BJ (cell line): ENCODE measurements at regions not wholly inside any gene's neighbourhood (a gene's known extent, or its start where the extent isn't known, plus 50 kb on each side); places are given as distances from the start of the nearest gene placed in this dataset.

Source experiments
- CTCF ChIA-PET: fragments of 350-600 bp; formaldehyde crosslinking; extraction: SDS; loops from one replicate; lab custom pipeline; 2021; ENCODE audit warnings: antibody characterized with exemption, inconsistent platforms; lab: Yijun Ruan, JAX
- POLR2A ChIA-PET: fragments of 300-600 bp; sonication (Branson Sonifier 250); formaldehyde crosslinking; extraction: SDS; loops from one replicate; lab custom pipeline; 2021; ENCODE audit warnings: antibody characterized with exemption; lab: Charles Lee
- DNase-seq: peaks from one replicate; pipeline ENCODE4 v3.0.0-alpha.2; 2011; ENCODE audit warnings: low read depth
- H3K27me3 ChIP-seq: 2 replicates; pipeline ENCODE4 v1.6.0; 2011; ENCODE audit warnings: low read length; ENCODE audit not compliant: control insufficient read depth, insufficient read depth
- H3K36me3 ChIP-seq: 2 replicates; pipeline ENCODE4 v1.5.1; 2011; ENCODE audit warnings: low read length; ENCODE audit not compliant: control insufficient read depth, insufficient read depth
- H3K4me3 ChIP-seq: 2 replicates; pipeline ENCODE4 v1.5.1; 2011; ENCODE audit warnings: low read depth, mild to moderate bottlenecking, control low read depth, low read length
- TF ChIP-seq, protein P1 (sequence below): IDR thresholded peaks from 2 replicates; pipeline ENCODE4 v1.5.1; 2011; ENCODE audit warnings: low read depth, mild to moderate bottlenecking, control low read depth, inconsistent platforms, low read length, moderate library complexity; ENCODE audit not compliant: insufficient read depth

DNA sequence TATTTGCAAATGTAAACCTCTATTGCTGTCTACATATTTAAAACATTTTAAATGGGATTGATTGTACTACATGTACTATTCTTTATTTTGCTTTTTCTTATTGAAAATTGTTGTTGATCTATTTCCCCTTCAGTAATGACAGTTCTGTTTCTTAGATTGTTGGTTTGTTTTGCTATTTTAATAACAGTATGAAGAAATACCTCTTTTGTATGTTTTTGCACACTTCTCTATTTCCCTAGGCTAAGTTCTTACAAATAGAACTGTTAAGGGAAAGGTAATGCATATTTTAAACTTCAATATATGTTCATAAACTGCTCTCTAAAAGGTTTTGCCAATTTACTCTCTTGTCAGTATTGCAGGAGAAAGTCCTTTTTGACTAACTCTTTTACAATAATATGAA lies 195.0 kb upstream of the PRPS1L1 start:
- TF ChIP-seq, protein P1, sequence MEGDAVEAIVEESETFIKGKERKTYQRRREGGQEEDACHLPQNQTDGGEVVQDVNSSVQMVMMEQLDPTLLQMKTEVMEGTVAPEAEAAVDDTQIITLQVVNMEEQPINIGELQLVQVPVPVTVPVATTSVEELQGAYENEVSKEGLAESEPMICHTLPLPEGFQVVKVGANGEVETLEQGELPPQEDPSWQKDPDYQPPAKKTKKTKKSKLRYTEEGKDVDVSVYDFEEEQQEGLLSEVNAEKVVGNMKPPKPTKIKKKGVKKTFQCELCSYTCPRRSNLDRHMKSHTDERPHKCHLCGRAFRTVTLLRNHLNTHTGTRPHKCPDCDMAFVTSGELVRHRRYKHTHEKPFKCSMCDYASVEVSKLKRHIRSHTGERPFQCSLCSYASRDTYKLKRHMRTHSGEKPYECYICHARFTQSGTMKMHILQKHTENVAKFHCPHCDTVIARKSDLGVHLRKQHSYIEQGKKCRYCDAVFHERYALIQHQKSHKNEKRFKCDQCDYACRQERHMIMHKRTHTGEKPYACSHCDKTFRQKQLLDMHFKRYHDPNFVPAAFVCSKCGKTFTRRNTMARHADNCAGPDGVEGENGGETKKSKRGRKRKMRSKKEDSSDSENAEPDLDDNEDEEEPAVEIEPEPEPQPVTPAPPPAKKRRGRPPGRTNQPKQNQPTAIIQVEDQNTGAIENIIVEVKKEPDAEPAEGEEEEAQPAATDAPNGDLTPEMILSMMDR: no peak
- ChIA-PET POLR2A (no interaction called here), CTCF (no interaction called here)
- Histone ChIP-seq H3K4me3 (no peak overlapping the region), H3K36me3 (no peaks in the 10 kb centered on the region), H3K27me3 (no peaks in the 10 kb centered on the region)
- DNase-seq: no peak

DNA sequence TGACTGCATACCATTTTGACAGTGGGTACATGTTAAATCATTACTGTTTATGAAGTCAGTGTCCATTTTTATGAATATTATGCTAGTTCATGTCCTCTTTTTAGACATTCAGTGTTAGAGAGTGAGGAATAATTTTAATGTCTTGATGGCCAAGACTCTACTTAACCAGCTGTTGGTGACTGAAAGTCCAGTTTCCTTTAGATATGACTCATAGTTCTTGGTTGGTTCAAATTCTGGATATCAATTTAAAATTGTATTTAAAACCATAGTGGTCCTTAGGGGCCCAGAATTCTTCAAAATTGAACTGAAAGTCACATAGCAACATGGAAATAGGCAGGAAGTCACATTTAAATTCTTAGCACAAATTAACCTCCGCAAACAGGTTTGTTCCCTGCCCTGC lies 196.5 kb upstream of the PRPS1L1 start:
- H3K36me3 ChIP-seq: no peaks in the 10 kb centered on the region
- TF ChIP-seq, protein P1: no peak
- CTCF ChIA-PET: interaction anchor here (1.0 kb wide), 1 partner anchor 33 kb away, joined by 3 read pairs; no protein-coding TSS in a partner anchor
- H3K4me3 ChIP-seq: no peak overlapping the region
- DNase-seq: no peak
- POLR2A ChIA-PET: no interaction called here
- no peaks in the 10 kb centered on the region for H3K27me3 ChIP-seq

DNA sequence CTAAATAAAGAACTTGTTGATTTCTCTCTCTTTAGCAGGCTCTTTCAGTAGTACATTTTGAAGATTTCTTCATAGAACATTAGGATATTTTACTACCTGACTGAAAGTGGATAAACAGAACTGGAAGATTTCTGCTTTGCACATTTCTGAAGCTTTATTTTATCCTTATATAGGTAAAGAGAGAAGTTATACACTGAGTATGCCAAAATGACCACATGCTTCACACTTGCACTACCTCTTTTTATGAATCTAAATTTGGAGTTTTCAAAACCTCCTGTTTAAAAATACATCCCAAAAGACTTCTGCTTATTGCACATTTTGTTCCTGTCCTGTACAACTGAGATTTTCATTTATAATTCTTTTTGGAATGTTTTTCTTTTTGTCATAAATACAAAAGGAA lies 197.4 kb upstream of the PRPS1L1 start:
- TF ChIP-seq, protein P1: no peak
- H3K27me3 ChIP-seq: no peaks in the 10 kb centered on the region
- ChIA-PET CTCF (interaction anchor here (0.7 kb wide), 1 partner anchor 34 kb away, joined by 3 read pairs; no protein-coding TSS in a partner anchor), POLR2A (no interaction called here)
- no peaks in the 10 kb centered on the region for H3K36me3 ChIP-seq
- no peak for DNase-seq
- H3K4me3 ChIP-seq: no peak overlapping the region

DNA sequence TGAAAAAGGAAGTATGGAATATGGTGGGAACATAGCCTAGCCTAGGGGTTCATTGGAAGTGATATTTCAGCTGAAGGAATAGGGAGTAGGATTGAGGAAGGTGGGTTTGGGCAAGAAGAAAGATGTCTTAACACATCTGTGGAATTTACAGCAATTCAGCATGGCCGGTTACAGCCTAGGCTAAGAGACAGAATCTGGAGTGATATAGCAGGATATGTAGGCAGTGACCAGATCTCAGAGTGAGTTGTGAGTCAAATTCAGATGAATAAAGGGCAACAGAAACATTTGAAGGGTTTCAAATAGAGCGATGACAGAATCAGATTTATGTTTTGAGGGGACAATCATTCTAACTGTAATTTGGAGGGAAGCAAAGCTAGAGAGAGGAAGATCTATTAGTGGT lies 199.0 kb upstream of the PRPS1L1 start:
- no peak for DNase-seq
- ChIA-PET CTCF (no interaction called here), POLR2A (no interaction called here)
- H3K4me3 ChIP-seq: no peak overlapping the region
- TF ChIP-seq, protein P1: no peak
- no peaks in the 10 kb centered on the region for H3K36me3 ChIP-seq
- no peaks in the 10 kb centered on the region for H3K27me3 ChIP-seq

DNA sequence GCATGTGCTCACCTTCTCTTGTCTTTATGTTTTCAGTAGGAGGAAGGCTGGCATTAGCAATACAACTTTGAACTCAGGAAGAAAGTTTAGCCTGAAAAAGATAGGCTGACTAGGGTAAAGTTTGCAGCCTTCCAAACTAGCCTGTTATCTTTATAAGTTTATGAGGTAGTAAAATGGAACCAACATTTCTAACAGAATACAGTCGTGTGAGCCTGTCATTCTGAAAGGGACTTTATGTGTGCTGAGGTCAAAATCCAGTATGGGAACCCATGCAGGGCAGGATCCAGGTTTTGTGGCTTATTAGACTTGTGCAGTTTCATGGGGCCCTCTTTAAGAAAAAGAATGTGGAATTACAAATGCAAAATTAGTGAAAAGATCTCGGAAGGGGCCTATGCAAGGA lies 201.0 kb upstream of the PRPS1L1 start:
- DNase-seq: no peak
- no peaks in the 10 kb centered on the region for H3K36me3 ChIP-seq
- no peaks in the 10 kb centered on the region for H3K27me3 ChIP-seq
- ChIA-PET POLR2A (no interaction called here), CTCF (no interaction called here)
- no peak overlapping the region for H3K4me3 ChIP-seq
- TF ChIP-seq, protein P1: no peak
